GM12872 (cell line): ENCODE measurements at regions not wholly inside any gene's neighbourhood (a gene's known extent, or its start where the extent isn't known, plus 50 kb on each side); places are given as distances from the start of the nearest gene placed in this dataset.

ENCODE experiments used
- CTCF ChIP-seq: IDR thresholded peaks from 3 replicates; pipeline ENCODE4 v1.5.1; 2011; ENCODE audit warnings: low read depth, mild to moderate bottlenecking, low read length, moderate library complexity; ENCODE audit not compliant: insufficient read depth

GRCh38 chr11:27858866-27859265, 158.6 kb upstream of the BDNF start:
- no peak for TF ChIP-seq CTCF

- TF ChIP-seq CTCF: no peak
Observed at GRCh38 chr11:27857588-27857987, 157.3 kb upstream of the BDNF start.

GRCh38 chr11:27857014-27857413, 156.8 kb upstream of the BDNF start:
- no peak for TF ChIP-seq CTCF

- no peak for TF ChIP-seq CTCF
Observed at GRCh38 chr11:27848423-27848822, 148.2 kb upstream of the BDNF start.

GRCh38 chr11:27847496-27847895, 147.2 kb upstream of the BDNF start:
- TF ChIP-seq CTCF: no peak

GRCh38 chr11:27842290-27842689, 142.0 kb upstream of the BDNF start:
- no peak for TF ChIP-seq CTCF

- no peak for TF ChIP-seq CTCF
Observed at GRCh38 chr11:27841023-27841422, 140.8 kb upstream of the BDNF start.
